NT2/D1 (cell line): ENCODE measurements at regions not wholly inside any gene's neighbourhood (a gene's known extent, or its start where the extent isn't known, plus 50 kb on each side); places are given as distances from the start of the nearest gene placed in this dataset.

Source experiments
- YY1 ChIP-seq: IDR thresholded peaks from 2 replicates; pipeline ENCODE4 v1.6.1; 2011; ENCODE audit not compliant: insufficient read length, insufficient read depth
- ZNF274 ChIP-seq: IDR thresholded peaks from 2 replicates; pipeline ENCODE4 v1.6.1; 2011; ENCODE audit warnings: mild to moderate bottlenecking, low read depth, low read length

DNA sequence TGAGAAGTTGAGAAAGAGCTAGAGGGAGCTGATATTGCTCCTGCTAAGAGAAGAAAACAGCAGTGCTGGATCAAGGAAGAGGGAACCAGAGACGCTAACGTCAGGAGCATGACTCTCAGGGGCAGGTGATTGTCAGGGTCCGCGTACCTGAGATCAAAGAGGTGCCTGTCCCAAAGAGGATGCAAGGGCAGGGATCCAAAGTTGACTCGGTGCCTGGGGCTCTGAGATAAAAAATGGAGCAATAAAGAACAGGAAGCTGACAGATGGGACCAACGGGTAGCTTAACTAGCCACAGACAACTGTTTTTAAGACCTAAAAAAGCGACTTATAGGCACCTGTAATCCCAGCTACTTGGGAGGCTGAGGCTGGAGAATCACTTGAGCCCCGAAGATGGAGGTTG is 517.8 kb downstream of the IRX1 start:
- TF ChIP-seq YY1 (no peak), ZNF274 (no peak)
